AML-193 (cell line): ENCODE measurements at regions not wholly inside any gene's neighbourhood (a gene's known extent, or its start where the extent isn't known, plus 50 kb on each side); places are given as distances from the start of the nearest gene placed in this dataset.
"Not testable (repeated sequence)": the region's sequence is repeated elsewhere in the genome, so short reads cannot be mapped to it uniquely, and the experiment has no call there.

Experiments
- DNase-seq, 2 experiments: peaks; one replicate each; lab custom pipeline; 2025; lab: John Stamatoyannopoulos, UW

DNA sequence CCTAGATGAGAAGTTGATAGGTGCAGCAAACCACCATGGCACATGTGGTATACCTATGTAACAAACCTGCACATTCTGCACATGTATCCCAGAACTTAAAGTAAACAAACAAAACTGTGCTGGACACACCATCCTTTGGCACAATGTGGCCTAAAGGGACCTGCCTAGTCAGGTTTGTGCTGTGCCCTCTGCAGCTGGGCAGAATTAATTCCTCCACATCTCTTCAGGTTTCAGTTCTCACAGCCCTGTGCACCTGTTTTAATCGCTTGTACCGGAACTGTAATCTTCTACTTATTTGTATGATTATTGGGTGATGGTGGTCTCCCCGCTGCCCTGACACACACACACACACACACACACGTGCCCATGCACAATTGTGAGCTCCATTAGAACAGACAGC, 252.7 kb downstream of the ACTR3B start:
- no peak for DNase-seq

DNA sequence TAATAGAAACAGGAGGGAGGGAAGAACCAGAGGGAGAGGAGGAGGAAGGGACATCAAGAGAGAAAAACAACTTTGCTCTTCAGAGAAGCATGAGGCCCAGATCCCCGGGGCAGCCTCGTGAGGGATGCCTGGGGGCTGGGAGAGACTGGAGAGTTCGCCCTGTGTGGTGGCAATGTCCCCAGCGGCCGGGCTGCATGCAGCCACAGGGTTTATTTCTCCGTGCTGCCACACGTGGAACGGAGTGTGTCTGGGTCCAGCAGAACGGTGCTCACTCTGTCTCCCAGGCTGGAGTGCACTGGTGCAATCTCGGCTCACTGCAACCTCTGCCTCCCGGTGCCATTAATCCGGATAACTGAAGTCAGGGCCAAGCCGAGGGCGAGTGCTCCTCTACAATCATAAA, 257.7 kb downstream of the ACTR3B start:
- DNase-seq = no peak

DNA sequence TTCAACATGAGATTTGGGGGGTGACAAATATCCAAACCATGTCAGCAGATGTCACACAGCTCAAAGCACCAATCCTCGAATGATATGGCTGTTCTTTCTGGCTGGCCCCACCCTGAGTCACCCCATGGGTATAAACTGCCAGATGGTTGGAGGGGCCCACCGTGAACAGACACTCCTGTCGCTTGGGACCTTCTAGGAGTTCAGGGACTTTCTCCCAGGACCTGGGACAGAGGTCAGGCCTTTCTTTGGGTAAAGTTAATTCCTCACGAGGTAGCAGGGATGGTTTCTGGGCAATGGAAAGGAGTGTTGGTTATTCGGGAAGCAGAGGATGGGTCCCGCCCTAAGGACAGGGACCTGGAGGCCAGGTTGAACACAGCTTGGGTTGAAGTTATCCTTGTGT, 262.0 kb downstream of the ACTR3B start:
- no peak for DNase-seq

DNA sequence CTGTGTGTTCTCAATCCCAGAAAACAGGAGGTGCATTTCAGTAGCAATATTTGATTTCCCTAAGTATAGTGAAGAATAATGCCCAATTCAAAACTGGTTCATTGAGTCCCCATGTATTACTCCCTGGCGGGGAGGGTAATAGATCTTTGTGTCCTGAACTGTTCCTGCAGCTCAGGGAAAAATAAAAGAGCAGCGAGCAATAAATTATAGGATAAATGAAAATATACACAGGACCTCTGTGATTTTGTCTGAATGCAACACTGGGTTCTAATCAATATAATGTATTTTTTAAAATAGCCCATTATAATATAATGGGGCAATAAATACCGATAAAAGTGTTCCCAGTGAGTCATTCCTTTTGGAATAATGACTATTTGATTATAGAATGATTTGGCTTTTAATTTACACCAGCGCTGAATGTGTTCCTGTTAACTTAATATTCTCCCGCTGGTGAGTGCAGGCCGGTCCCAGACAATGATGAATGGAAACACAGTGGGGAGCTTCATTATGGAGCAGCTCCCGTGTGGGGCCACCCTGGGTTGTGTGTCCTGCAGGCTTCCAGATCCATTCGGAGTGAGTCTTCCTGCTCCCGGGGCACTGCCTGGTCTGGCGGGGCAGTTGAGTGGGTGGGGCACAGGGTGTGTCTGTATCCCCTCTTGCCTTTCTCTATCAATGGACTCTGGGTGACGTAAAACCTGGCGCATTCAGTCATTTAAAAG, 263.1 kb downstream of the ACTR3B start:
- DNase-seq = no peak

DNA sequence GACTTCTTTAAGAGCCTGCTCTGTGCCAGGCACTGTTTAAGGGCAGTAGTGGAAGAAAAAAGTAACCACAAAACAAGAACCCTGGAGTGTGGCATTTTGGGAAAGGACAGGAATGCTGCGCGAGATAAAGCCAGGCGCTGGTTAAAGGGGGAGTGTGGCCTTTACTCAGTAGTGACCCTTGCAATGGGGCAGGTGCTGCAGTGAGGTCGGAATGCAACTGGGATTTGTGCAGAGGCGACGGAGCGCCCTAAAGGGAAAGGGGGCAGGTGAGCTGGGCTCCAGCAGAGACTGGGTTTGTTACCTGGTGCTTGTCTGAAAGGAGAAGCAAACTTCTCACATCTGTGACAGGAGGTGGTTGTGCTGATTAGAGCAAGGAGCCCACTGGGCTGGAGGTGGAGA, 263.6 kb downstream of the ACTR3B start:
- no peak for DNase-seq

DNA sequence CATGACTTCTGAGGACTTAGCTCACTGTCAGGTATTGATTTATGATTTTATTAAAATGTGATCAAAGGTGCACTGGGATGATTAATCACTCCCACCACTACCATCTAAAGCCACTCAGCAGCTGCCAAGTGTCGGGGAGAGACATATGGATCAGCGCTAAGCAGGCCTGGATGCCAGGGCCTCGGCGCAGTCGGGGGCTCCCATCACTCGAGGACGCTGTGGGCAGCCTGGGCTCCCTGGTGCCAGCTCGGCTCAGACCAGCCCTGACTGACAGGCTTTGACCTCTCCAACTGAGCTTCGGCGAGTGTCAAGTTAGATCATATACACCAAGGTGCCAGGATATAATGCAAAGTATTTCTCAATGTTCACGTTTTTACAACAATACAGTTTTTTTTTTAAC, 267.7 kb downstream of the ACTR3B start:
- no peak for DNase-seq

DNA sequence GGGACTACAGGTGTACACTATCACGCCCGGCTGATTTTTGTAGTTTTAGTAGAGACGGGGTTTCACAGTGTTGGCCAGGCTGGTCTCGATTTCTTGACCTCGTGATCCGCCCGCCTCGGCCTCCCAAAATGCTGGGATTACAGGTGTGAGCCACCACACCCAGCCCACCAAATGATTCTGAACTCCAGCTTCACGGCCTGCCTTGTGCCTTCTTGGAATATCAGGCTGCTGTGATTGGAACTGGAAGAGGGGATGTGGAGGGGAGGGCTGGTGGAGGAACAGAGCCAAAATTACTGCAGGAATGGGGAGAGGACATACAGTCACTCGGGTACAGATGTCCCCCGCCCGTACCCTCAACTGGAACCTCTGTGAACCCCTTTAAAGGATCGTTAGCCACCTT, 268.4 kb downstream of the ACTR3B start:
- DNase-seq = no peak

DNA sequence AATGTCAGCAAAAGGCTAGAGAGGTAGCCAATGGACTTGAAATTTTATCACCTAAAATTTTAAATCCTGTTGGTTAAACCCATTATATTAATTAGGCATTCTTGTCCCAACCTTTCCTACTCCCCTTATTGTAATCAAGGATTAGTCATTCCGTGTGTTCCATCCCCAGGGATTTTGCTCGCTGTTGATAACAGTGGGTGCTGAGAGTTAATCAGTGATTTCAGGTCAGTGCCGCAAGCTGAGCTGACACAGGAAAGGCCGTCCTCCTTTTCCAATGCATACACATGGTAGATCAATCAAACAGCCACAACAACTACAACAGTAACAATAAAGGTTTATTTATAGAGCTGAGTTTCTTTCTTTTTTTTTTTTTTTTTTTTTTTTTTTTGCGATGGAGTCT, 271.4 kb downstream of the ACTR3B start:
- DNase-seq = no peak

DNA sequence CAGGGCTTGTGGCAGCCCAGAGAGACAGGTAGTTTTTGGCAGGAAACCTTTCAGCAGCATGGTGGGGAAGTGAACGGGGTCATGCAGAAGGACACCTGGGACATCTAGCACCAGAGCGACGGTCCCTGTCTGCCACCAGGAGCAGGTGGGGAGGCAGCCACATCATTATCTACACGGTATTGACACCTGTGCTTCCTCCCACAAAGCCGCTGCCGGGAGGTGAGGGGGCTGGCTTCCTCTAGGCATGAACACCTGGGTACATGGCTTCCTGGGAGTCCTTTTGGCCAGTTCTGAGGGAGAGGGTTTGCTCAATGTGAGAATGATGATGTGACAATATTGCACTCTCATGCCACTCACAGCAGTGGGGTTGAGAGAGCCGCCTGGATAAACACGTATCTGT, 275.2 kb downstream of the ACTR3B start:
- DNase-seq = no peak

DNA sequence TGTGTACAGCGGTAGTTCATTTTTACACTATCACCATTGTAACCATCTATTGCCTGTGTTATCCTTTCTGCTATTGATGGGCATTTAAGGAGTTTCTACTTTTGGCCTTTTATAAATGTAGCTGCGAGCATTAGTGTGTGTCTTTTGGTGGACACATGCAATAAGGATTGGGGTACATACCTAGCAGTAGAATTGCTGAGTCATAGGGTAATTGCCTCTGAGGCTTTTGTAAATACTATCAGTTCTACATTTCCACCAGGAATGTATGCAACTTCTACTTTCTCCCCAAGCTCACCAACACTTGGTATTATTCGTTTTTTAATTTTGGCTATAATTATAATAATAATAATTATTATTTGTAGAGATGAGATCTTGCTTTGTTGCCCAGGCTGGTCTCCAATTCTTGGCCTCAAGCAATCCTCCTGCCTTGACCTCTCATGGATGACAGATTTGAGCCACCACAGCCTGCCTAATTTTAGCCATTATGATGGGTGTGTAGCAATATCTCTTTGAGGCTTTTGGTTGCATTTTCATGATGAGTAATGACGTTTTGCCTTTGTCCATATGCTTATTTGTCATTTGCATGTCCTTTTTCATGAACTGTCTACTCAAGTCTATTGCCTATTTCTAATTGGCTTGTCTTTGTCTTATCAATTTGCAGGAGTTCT, 277.0 kb downstream of the ACTR3B start:
- DNase-seq = no peak

DNA sequence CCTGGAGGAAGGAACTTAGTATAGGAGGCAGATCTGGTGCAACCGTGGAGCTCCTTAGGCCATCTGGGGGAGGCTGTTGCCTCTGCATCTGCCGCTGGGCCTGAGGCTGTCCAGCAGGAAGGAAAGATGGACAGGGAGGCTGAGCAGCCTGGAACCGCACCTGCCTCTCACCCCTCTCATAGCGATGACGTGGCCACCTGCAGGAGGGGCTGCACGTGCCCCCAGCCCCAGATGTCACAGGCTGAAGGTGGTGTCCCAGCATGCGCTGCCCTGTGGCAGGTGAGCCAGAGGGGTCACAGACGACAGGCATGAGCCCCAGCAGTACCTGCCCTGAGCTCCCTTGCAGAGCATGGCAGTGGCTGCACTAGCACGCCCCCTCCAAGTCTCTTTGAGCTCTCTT, 283.9 kb downstream of the ACTR3B start:
- DNase-seq = no peak

DNA sequence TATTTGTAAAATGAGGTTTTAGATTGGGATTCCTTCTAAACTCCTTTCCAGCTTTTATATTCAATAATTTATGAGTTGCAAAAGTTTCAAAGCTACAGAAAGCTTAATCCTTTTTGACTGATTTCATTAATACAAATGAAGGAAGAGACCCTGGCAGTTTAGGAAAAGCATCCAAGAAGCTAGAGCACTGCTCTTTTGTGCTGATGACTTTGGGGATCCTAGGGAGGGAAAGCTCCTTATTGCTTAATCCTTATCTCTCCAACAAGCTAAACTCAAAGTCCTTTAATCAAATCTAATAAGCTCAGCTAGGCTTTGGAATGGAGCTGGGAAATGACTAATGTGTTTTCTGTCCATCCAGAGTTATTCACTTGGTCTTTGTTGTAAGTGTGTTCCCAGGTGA, 285.4 kb downstream of the ACTR3B start:
- DNase-seq = no peak

DNA sequence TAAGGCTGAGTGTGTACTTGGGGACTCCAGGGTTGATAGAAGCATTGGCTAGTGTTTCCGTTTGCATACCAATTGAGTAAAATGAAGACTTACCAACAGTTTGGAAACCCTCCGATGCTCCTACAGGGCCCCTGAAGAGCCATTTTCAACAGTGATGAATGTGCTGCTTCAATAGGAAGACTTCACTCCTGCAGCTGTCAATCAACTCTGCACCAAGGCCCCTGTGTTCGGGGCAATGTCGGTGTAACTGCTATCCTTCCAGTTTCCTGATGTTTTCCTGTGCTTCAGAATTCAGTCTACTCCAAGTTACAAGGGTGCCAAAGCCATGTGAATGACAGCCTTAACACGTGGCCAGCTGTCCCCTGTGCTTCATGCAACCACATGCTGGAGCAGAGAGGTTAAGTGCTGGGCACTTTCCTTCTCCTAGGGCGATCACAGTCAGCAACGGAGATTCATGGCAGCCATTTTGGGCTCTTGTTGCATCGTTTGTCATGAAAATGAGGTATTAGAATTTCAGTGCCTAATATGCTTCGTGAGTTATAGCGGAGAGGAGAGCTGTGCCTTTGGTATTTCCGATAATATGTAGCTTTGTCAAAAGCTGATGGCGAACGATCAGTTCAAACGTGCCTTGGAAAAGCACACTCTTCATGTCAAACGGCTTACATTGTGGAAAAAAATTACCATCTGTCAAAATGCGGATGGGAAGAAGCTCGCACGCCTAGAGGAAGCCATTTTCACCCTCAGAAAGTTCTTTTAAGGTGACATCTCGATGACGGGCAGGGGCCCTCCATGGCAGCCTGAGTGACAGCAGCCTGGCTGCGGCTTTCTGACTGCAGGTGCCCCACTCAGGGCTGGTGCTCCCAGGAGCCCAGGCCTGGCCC, 287.8 kb downstream of the ACTR3B start:
- DNase-seq = no peak

DNA sequence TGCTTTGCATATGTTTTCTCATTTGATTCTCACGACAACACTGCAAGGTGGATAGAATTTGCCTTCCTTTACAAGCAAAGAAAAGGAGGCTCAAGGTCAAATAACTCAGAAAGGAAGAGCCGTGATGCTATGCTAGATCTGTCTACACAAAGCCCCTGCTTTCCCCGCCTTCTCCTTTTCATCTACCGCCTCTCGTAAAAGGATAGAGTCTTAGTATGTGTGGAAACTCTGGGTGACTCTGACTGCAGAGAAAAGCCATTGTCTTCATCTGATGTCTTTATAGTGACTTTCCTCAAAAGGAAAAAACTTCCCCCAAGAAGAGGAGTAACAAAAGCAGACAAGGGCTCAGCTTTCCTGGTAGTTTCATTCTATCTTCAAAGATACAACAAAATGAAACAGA, 292.7 kb downstream of the ACTR3B start:
- DNase-seq = no peak

DNA sequence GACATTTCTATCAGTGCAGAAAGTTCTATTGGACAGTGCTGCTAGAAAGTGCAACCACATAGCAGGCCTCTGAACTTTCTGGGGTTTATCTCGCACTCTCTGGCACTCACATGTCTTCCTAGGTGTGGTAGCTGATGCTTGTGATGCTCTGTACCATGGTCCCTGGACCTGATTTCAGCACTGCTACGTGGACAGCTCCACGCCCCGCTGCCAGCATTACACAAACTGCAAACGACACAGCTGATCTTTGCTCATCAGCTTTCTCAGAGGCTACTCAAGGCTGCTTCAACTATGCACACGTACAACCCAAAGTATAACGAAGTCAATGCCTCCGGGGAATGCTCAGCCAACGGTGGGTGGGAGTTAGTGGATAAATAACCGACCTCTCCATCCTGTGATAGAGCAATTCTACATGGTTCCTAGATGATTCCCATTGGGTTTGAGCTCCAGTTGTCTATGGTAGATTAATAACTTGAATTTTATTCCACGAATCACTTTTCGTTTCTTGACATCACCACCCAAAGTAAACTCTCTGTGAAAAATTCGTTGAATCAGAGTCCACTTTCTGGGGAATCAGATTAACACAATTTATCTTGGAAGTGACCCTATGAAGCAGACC, 302.5 kb downstream of the ACTR3B start:
- DNase-seq = no peak

DNA sequence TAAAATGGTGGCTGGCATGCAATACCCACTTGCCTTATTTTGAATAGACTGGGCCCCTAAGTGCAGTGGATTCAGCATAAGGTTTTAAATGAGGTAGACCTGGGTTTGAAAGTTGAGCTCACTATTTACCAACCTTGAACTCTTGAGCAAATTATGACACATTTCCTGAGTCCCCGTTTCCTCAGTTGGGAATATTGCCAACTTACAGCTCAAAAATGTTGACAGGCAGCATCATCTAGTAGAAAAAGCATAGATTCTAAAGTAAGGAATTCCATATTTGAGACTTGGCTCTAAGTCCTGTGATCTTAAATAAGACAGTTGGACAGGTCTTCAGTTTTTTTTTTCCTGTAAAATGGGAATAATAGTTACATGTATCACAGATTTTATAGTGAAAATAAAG, 305.5 kb downstream of the ACTR3B start:
- DNase-seq = no peak

DNA sequence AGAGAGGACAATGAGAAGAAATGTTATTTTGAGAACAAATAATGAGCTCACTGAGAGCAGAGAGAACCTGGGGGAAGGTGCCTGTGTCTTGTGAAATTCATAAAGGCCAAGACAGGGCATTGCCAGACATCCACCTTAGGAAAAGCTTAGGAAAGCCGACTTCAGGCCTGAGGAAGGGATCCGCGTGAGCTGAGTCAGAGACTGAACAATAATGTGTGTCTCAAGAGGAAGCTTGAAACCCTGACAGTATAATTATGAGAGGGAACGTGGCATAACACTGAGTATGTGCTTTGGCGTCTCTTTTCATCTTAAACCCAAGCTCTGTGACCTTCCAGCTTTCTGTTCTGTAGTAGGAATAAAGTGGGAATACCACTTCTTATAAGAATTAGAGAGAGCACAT, 307.2 kb downstream of the ACTR3B start:
- DNase-seq = no peak

DNA sequence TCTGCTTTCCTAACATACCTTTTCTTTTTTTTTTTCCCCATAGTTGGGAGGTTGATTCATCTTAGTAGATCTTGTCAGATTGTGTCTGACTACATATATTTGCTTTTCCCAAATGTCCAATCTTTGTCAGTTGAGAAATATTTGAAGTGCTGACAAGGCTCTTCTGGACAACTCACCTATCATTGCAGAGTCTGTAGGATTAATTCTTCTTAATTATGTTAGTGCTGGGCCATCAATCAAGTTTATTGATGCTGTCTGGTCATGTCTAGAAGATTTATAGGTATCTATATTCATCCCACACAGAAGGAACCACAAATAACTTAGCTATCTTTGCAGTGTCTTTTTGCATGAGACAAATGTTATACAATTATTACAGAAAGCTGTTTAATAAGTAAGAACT, 310.6 kb downstream of the ACTR3B start:
- no peak for DNase-seq

DNA sequence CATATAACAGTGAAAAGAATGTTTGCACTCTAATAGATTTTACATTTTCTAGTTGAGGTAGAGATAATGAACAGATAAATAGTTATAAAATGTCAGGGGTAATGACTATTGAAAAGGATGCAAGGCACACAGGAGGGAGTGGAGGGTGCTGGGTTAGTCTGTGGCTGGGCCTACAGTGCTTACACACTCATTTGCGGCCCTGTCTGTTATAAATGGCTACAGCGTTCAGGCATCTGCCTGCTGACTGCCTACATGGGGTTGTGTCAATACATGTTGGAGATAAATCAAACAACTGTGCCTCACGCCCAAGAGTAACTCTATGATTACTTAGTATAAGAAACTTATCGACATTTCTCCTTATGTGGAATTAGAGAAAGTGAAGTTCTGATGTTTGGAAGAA, 313.3 kb downstream of the ACTR3B start:
- no peak for DNase-seq

DNA sequence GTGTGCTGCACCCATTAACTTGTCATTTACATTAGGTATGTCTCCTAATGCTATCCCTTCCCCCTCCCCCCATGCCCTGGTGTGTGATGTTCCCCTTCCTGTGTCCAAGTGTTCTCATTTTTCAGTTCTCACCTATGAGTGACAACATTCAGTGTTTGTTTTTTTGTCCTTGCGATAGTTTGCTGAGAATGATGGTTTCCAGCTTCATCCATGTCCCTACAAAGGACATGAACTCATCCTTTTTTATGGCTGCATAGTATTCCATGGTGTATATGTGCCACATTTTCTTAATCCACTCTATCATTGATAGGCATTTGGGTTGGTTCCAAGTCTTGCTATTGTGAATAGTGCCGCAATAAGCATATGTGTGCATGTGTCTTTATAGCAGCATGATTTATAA, 316.7 kb downstream of the ACTR3B start:
- not testable (repeated sequence) for DNase-seq

DNA sequence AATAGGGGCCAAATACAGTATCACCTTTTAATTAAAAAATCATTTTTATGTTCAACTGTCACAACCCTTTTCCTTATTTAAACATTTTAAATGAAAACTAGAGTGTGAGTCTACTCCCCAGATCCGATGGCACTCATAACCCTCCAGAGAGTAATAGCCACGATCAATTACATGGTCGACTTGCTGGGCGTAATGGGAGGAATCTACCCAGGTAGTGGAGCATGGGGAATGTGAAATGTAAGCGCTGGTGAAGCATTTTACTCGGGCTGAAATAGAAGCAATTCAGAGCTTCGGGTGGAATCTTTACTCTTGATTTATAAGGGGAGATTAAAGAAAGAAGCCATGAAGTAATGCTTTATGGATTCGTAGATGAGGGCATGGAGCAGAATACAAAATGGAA, 321.9 kb downstream of the ACTR3B start:
- no peak for DNase-seq

DNA sequence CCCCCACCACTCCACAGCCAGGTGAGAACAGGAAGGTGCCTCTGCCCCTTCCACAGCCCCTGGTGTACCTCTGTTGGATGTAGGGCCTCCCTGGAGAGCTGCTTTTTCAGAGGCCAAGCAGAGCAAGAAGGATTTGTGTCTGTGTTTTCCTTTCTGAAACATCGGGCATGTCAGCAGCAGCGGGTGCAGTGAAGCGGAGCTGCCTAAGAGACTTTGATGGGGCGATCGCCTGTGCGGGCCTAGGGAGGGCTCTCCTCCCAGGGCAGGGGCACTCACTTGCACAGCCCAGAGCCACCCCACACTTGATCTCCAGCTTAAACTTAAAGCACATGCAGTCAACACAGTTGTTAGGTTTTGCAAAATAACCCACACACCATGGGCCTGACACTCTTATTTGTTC, 324.7 kb downstream of the ACTR3B start:
- no peak for DNase-seq

DNA sequence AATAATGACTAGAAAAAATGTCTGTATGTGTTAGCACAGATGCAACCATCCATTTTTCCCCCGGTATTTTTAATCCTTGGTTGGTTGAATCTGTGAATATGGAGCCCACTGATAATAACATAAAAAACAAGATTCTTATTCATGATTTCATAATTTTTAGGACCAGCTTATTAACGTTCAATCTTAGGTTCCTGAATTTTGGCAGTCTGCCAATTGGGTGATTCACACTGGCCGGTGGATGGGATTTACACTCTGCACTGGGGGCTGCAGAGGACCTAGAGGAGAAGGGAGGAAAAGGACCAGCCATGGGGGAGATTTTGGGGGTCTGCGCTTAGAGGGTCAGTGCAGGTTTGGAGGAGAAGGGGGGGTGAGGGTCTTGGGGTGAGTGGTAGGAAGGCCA, 327.9 kb downstream of the ACTR3B start:
- DNase-seq = no peak
